ENCODE measurements at regions not wholly inside any gene's neighbourhood (a gene's known extent, or its start where the extent isn't known, plus 50 kb on each side); places are given as distances from the start of the nearest gene placed in this dataset.

DNA sequence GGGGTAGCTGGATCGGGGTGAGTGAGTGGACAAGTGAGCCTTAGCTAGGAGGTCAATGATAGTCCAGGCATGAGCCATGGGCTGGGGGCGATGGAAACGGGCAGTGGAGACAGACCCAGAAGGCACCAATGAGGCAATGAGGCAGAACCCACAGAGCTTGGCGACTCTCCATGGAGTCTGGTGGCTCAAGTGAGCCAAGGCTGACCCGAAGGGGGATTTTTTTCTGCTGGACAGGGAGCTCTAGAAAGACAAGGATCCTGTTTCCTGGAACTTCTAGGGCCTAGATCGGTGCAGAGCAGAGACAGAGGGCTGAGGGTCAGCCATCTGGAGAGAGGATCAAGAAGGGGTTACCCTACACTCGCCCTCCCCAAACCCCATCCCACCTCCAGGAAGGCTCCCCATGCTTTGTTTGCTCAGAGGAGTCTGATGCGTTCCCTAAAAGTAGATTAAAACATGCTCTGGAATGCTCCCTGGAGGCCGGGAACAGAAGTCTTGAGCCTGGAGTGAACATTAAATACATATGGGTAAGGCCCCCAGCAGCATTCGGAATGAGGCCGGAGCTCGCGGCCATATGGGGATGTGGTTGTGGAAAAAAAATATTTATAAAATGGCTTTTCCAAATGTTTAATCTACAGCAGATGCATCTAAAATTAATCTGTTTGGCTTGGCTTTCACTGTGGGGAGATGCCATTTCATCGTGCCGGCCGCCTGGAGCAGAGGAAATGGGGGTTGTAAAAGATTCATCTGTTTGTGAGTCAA is 237.8 kb upstream of the PMEPA1 start:
- Histone ChIP-seq H3K27ac (ENCODE audit: low read depth, low read length) (no peak overlapping the region), H3K36me3 (ENCODE audit: control insufficient read depth, insufficient read depth, low read length) (no peaks in the 10 kb centered on the region), H3K27me3 (ENCODE audit: control insufficient read depth, insufficient read depth, low read length, poor library complexity, severe bottlenecking) (no peaks in the 10 kb centered on the region), H3K9me3 (ENCODE audit: control insufficient read depth, low read length) (no peaks in the 10 kb centered on the region), H3K9ac (ENCODE audit: extremely low read depth, low read length, poor library complexity, severe bottlenecking) (no peak overlapping the region), H3K4me1 (ENCODE audit: control insufficient read depth, insufficient read depth, low read length) (no peaks in the 10 kb centered on the region), H3K4me3 (ENCODE audit: low read length) (no peak overlapping the region)
- DNase-seq: no peak
- WGBS, 2 experiments (ENCODE audit: insufficient coverage in 1 of 2, insufficient read length in 1 of 2): 93 to 96% methylated on average over 7 to 16 of the region's 16 CpGs
- Mint-ChIP-seq H3K27me3 (ENCODE audit: insufficient read depth) (peaks cover 3% of the 10 kb centered on the region), H3K36me3 (ENCODE audit: low read depth) (no peaks in the 10 kb centered on the region), H3K4me1 (no peaks in the 10 kb centered on the region), H3K9me3 (no peaks in the 10 kb centered on the region), H3K4me3 (no peak overlapping the region), H3K27ac (no peak overlapping the region)
- TF ChIP-seq, protein P1, sequence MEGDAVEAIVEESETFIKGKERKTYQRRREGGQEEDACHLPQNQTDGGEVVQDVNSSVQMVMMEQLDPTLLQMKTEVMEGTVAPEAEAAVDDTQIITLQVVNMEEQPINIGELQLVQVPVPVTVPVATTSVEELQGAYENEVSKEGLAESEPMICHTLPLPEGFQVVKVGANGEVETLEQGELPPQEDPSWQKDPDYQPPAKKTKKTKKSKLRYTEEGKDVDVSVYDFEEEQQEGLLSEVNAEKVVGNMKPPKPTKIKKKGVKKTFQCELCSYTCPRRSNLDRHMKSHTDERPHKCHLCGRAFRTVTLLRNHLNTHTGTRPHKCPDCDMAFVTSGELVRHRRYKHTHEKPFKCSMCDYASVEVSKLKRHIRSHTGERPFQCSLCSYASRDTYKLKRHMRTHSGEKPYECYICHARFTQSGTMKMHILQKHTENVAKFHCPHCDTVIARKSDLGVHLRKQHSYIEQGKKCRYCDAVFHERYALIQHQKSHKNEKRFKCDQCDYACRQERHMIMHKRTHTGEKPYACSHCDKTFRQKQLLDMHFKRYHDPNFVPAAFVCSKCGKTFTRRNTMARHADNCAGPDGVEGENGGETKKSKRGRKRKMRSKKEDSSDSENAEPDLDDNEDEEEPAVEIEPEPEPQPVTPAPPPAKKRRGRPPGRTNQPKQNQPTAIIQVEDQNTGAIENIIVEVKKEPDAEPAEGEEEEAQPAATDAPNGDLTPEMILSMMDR (conservative IDR thresholded peaks at IDR 0.05): no peak

GRCh38 chr20:57946559-57947315 is 236.9 kb upstream of the PMEPA1 start:
- WGBS, 2 experiments (ENCODE audit: insufficient coverage in 1 of 2, insufficient read length in 1 of 2): 93 to 96% methylated on average over 6 to 8 of the region's 8 CpGs
- Mint-ChIP-seq H3K9me3 (no peaks in the 10 kb centered on the region), H3K4me1 (peaks cover 3% of the 10 kb centered on the region)

DNA sequence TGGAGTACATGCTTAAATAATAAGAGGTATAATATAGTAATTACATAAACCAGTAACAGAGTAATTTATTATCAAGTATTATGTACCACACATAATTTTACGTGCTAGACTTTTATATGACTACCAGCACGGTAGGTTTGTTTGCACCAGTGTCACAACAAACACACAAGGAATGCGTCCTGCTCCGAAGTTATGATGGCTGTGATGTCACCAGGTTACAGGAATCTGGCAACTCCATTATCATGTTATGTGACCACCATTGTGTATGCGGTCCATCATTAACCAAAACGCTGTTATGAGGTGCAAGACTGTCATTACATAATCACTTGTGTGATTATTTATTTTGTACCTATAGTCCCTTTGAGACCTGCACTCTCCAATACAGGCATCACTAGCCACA is 235.2 kb upstream of the PMEPA1 start:
- H3K27ac ChIP-seq (ENCODE audit: low read depth, low read length): no peak overlapping the region
- H3K36me3 ChIP-seq (ENCODE audit: control insufficient read depth, insufficient read depth, low read length): no peaks in the 10 kb centered on the region
- no peak for DNase-seq
- no peaks in the 10 kb centered on the region for H3K9me3 ChIP-seq (ENCODE audit: control insufficient read depth, low read length)
- peaks cover 6% of the 10 kb centered on the region for H3K4me1 Mint-ChIP-seq
- TF ChIP-seq, protein P1 (conservative IDR thresholded peaks at IDR 0.05): no peak
- H3K9ac ChIP-seq (ENCODE audit: extremely low read depth, low read length, poor library complexity, severe bottlenecking): no peak overlapping the region
- no peaks in the 10 kb centered on the region for H3K27me3 ChIP-seq (ENCODE audit: control insufficient read depth, insufficient read depth, low read length, poor library complexity, severe bottlenecking)
- no peaks in the 10 kb centered on the region for H3K4me1 ChIP-seq (ENCODE audit: control insufficient read depth, insufficient read depth, low read length)
- H3K27me3 Mint-ChIP-seq (ENCODE audit: insufficient read depth): peaks cover 3% of the 10 kb centered on the region
- H3K36me3 Mint-ChIP-seq (ENCODE audit: low read depth): no peaks in the 10 kb centered on the region
- 91 to 93% methylated on average over 4 to 6 of the region's 6 CpGs for WGBS, 2 experiments (ENCODE audit: insufficient coverage in 1 of 2, insufficient read length in 1 of 2)
- H3K4me3 ChIP-seq (ENCODE audit: low read length): no peak overlapping the region
- no peak overlapping the region for H3K4me3 Mint-ChIP-seq
- H3K9me3 Mint-ChIP-seq: no peaks in the 10 kb centered on the region
- H3K27ac Mint-ChIP-seq: no peak overlapping the region

More at GRCh38 chr20:57946559-57947315, 236.9 kb upstream of the PMEPA1 start:
- Mint-ChIP-seq H3K36me3 (ENCODE audit: low read depth) (no peaks in the 10 kb centered on the region), H3K4me3 (no peak overlapping the region), H3K27ac (no peak overlapping the region), H3K27me3 (ENCODE audit: insufficient read depth) (peaks cover 3% of the 10 kb centered on the region)
- Histone ChIP-seq H3K9ac (ENCODE audit: extremely low read depth, low read length, poor library complexity, severe bottlenecking) (no peak overlapping the region), H3K4me3 (ENCODE audit: low read length) (no peak overlapping the region), H3K27me3 (ENCODE audit: control insufficient read depth, insufficient read depth, low read length, poor library complexity, severe bottlenecking) (no peaks in the 10 kb centered on the region), H3K27ac (ENCODE audit: low read depth, low read length) (no peak overlapping the region), H3K36me3 (ENCODE audit: control insufficient read depth, insufficient read depth, low read length) (no peaks in the 10 kb centered on the region), H3K4me1 (ENCODE audit: control insufficient read depth, insufficient read depth, low read length) (no peaks in the 10 kb centered on the region), H3K9me3 (ENCODE audit: control insufficient read depth, low read length) (no peaks in the 10 kb centered on the region)
- TF ChIP-seq, protein P1 (conservative IDR thresholded peaks at IDR 0.05): no peak
- DNase-seq: no peak

All from endodermal cell (in vitro differentiated cells).